SH-SY5Y (cell line): ENCODE measurements at regions not wholly inside any gene's neighbourhood (a gene's known extent, or its start where the extent isn't known, plus 50 kb on each side); places are given as distances from the start of the nearest gene placed in this dataset.

Experiments used
- GATA2 ChIP-seq: IDR thresholded peaks from 2 replicates; pipeline ENCODE4 v1.6.1; 2011; ENCODE audit warnings: mild to moderate bottlenecking, low read depth, low read length
- GATA3 ChIP-seq: IDR thresholded peaks from 2 replicates; pipeline ENCODE4 v1.6.1; 2011; ENCODE audit warnings: low read depth, mild to moderate bottlenecking, low read length, moderate library complexity

DNA sequence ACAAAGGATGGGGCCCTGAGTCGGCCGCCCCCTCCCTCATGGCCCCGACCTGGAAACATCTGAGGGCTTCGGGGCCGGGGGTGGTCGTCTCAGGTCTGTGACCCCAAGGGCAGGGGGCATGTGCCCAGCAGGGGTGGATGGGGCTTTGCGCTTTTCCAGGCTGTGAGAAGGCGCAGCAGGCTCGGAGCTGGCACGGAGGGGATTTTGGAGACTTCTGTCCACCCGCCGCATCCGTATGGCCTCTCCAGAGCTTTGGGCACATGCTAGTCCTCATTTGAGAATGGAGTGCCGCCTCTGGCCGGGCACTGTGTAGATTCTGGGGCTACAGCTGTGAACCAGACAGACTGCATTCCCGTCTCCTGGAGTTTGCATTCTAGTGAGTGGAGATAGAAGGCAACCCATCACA is 66.1 kb upstream of the WNT4 start:
- no peak for TF ChIP-seq GATA2
- no peak for TF ChIP-seq GATA3
